Nephron progenitor cell (in vitro differentiated cells): ENCODE measurements at regions not wholly inside any gene's neighbourhood (a gene's known extent, or its start where the extent isn't known, plus 50 kb on each side); places are given as distances from the start of the nearest gene placed in this dataset.

ENCODE experiments used
- DNase-seq: peaks from one replicate; pipeline ENCODE4 v3.0.0; 2021
- H3K27ac Mint-ChIP-seq: 2 replicates; pipeline ENCODE4 v1.8.0; 2021; ENCODE audit warnings: mild to moderate bottlenecking, moderate library complexity, mixed read lengths
- H3K27me3 Mint-ChIP-seq: 2 replicates; pipeline ENCODE4 v1.8.0; 2021; ENCODE audit warnings: mild to moderate bottlenecking, low read depth, mixed read lengths; ENCODE audit not compliant: poor library complexity
- H3K36me3 Mint-ChIP-seq: 2 replicates; pipeline ENCODE4 v1.8.0; 2021; ENCODE audit warnings: low read depth, mixed read lengths
- H3K4me1 Mint-ChIP-seq: 2 replicates; pipeline ENCODE4 v1.8.0; 2021; ENCODE audit warnings: mixed read lengths
- H3K4me3 Mint-ChIP-seq: 2 replicates; pipeline ENCODE4 v1.8.0; 2021; ENCODE audit warnings: mild to moderate bottlenecking, moderate library complexity, mixed read lengths
- H3K9me3 Mint-ChIP-seq: 2 replicates; pipeline ENCODE4 v1.8.0; 2021; ENCODE audit warnings: mild to moderate bottlenecking, moderate library complexity, mixed read lengths
- CTCF ChIP-seq: fragments of 200-600 bp; sonication (generic); IDR thresholded peaks from 2 replicates; pipeline ENCODE4 v1.5.0; 2021; ENCODE audit warnings: antibody characterized with exemption

- Mint-ChIP-seq H3K4me1 (peaks cover 16% of the 10 kb centered on the region), H3K27me3 (peaks cover 3% of the 10 kb centered on the region), H3K9me3 (peaks cover 30% of the 10 kb centered on the region), H3K36me3 (peaks cover 6% of the 10 kb centered on the region), H3K27ac (no peak overlapping the region), H3K4me3 (no peak overlapping the region)
- DNase-seq: no peak
- no peak for TF ChIP-seq CTCF
Observed at GRCh38 chr16:54521327-54521726, 234.7 kb upstream of the IRX3 start.

- H3K36me3 Mint-ChIP-seq: no peaks in the 10 kb centered on the region
- H3K27ac Mint-ChIP-seq: no peak overlapping the region
- TF ChIP-seq CTCF: no peak
- no peak overlapping the region for H3K4me3 Mint-ChIP-seq
- peaks cover 4% of the 10 kb centered on the region for H3K27me3 Mint-ChIP-seq
- H3K9me3 Mint-ChIP-seq: peaks cover 13% of the 10 kb centered on the region
- peaks cover 16% of the 10 kb centered on the region for H3K4me1 Mint-ChIP-seq
- no peak for DNase-seq
Observed at GRCh38 chr16:54519161-54519695, 232.6 kb upstream of the IRX3 start.

- H3K36me3 Mint-ChIP-seq: no peaks in the 10 kb centered on the region
- peaks cover 19% of the 10 kb centered on the region for H3K4me1 Mint-ChIP-seq
- TF ChIP-seq CTCF: no peak
- no peak for DNase-seq
- H3K4me3 Mint-ChIP-seq: no peak overlapping the region
- H3K27me3 Mint-ChIP-seq: peaks cover 7% of the 10 kb centered on the region
- H3K27ac Mint-ChIP-seq: no peak overlapping the region
- H3K9me3 Mint-ChIP-seq: peaks cover 9% of the 10 kb centered on the region
Observed at GRCh38 chr16:54517181-54517580, 230.6 kb upstream of the IRX3 start.

GRCh38 chr16:54512467-54512995 lies 225.9 kb upstream of the IRX3 start:
- Mint-ChIP-seq H3K4me1 (peaks cover 60% of the 10 kb centered on the region), H3K9me3 (peaks cover 4% of the 10 kb centered on the region), H3K4me3 (no peak overlapping the region), H3K36me3 (no peaks in the 10 kb centered on the region), H3K27ac (no peak overlapping the region), H3K27me3 (peaks cover 16% of the 10 kb centered on the region)
- no peak for TF ChIP-seq CTCF
- DNase-seq: no peak

- H3K27me3 Mint-ChIP-seq: peaks cover 16% of the 10 kb centered on the region
- H3K4me3 Mint-ChIP-seq: no peak overlapping the region
- H3K27ac Mint-ChIP-seq: peak overlapping the region; percentile 60
- no peak for DNase-seq
- no peaks in the 10 kb centered on the region for H3K9me3 Mint-ChIP-seq
- TF ChIP-seq CTCF: no peak
- H3K36me3 Mint-ChIP-seq: no peaks in the 10 kb centered on the region
- peaks cover 70% of the 10 kb centered on the region for H3K4me1 Mint-ChIP-seq
Observed at GRCh38 chr16:54511222-54511731, 224.7 kb upstream of the IRX3 start.

- Mint-ChIP-seq H3K4me1 (peaks cover 75% of the 10 kb centered on the region), H3K27me3 (peaks cover 16% of the 10 kb centered on the region), H3K36me3 (no peaks in the 10 kb centered on the region), H3K9me3 (no peaks in the 10 kb centered on the region), H3K4me3 (no peak overlapping the region), H3K27ac (peak overlapping the region; percentile 60)
- TF ChIP-seq CTCF: no peak
- DNase-seq: no peak
Observed at GRCh38 chr16:54510685-54511221, 224.2 kb upstream of the IRX3 start.
